Ascending aorta (tissue), 2 donors: ENCODE measurements at regions not wholly inside any gene's neighbourhood (a gene's known extent, or its start where the extent isn't known, plus 50 kb on each side); places are given as distances from the start of the nearest gene placed in this dataset.

Experiments used
- DNase-seq, 2 donors: peaks; one replicate each; pipeline ENCODE4 v3.0.0-alpha.2; 2019; ENCODE audit warnings: low spot score in 2 of 2
- H3K27ac ChIP-seq, 2 donors: fragments of 200-600 bp; sonication (generic); one replicate each; pipeline ENCODE4 v1.5.1; 2016 to 2017; ENCODE audit warnings: mild to moderate bottlenecking in 1 of 2
- H3K27me3 ChIP-seq: fragments of 200-600 bp; sonication (generic); one replicate; pipeline ENCODE4 v1.5.1; 2017
- H3K36me3 ChIP-seq, 2 donors: fragments of 200-600 bp; sonication (generic); one replicate each; pipeline ENCODE4 v1.5.1; 2016
- H3K4me1 ChIP-seq, 2 donors: fragments of 200-600 bp; sonication (generic); one replicate each; pipeline ENCODE4 v1.5.1; 2016 to 2017; ENCODE audit warnings: mild to moderate bottlenecking in 1 of 2
- H3K4me3 ChIP-seq, 2 donors: fragments of 200-600 bp; sonication (generic); one replicate each; pipeline ENCODE4 v1.5.1; 2016 to 2017; ENCODE audit warnings: mild to moderate bottlenecking in 1 of 2
- H3K9me3 ChIP-seq, 2 donors: fragments of 200-600 bp; sonication (generic); one replicate each; pipeline ENCODE4 v1.5.1; 2016
- intact Hi-C: fragments of 100-400 bp; cut with DNase I; formaldehyde crosslinking; loops from one replicate; pipeline ENCODE4 v1.15.1; 2023
- TF ChIP-seq, protein P1 (sequence below), 3 experiments: fragments of 200-600 bp in 2 of 3; fragments of 450-650 bp in 1 of 3; sonication (generic) in 2 of 3; IDR thresholded peaks; one replicate each; pipeline ENCODE4 v1.5.1; 2016 to 2019; ENCODE audit warnings: antibody characterized with exemption in 3 of 3, mild to moderate bottlenecking in 1 of 3, moderate library complexity in 1 of 3

DNA sequence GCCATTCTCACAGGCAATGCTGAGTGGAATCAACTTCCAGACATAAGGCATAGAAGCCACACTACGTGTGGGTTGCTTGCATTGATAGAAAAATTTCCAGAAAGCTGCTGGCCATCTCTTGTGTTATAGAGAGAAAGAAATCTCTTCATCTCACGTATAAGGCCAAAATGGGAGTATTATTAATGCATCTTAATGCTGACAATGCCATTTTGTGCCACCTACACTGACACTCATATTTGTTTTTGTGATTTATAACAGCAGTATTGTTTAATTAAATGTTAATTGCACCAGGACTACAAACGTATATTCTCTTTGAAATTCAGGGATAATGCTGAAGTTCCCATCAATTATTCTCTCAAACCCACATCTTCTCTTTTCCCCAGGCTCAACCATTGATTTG, 56.1 kb upstream of the TMEM132D start:
- Histone ChIP-seq H3K36me3 (no peaks in the 10 kb centered on the region), H3K27me3 (no peaks in the 10 kb centered on the region), H3K4me1 (no peaks in the 10 kb centered on the region), H3K9me3 (no peaks in the 10 kb centered on the region), H3K27ac (no peak overlapping the region), H3K4me3 (no peak overlapping the region)
- intact Hi-C loops, result no loop called here
- TF ChIP-seq, protein P1, sequence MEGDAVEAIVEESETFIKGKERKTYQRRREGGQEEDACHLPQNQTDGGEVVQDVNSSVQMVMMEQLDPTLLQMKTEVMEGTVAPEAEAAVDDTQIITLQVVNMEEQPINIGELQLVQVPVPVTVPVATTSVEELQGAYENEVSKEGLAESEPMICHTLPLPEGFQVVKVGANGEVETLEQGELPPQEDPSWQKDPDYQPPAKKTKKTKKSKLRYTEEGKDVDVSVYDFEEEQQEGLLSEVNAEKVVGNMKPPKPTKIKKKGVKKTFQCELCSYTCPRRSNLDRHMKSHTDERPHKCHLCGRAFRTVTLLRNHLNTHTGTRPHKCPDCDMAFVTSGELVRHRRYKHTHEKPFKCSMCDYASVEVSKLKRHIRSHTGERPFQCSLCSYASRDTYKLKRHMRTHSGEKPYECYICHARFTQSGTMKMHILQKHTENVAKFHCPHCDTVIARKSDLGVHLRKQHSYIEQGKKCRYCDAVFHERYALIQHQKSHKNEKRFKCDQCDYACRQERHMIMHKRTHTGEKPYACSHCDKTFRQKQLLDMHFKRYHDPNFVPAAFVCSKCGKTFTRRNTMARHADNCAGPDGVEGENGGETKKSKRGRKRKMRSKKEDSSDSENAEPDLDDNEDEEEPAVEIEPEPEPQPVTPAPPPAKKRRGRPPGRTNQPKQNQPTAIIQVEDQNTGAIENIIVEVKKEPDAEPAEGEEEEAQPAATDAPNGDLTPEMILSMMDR (IDR thresholded peaks at IDR 0.05), result no peak
- no peak for DNase-seq

- no peak overlapping the region for H3K27ac ChIP-seq
- H3K4me1 ChIP-seq, result no peaks in the 10 kb centered on the region
- H3K4me3 ChIP-seq, result no peak overlapping the region
- no peaks in the 10 kb centered on the region for H3K27me3 ChIP-seq
- no peak for DNase-seq
- H3K9me3 ChIP-seq, result no peaks in the 10 kb centered on the region
- H3K36me3 ChIP-seq, result no peaks in the 10 kb centered on the region
- TF ChIP-seq, protein P1 (IDR thresholded peaks at IDR 0.05), result no peak
- intact Hi-C loops, result no loop called here
Observed at GRCh38 chr12:129961091-129961490, 57.3 kb upstream of the TMEM132D start.

- intact Hi-C loops, result no loop called here
- H3K27ac ChIP-seq, result no peak overlapping the region
- H3K27me3 ChIP-seq, result no peaks in the 10 kb centered on the region
- no peak overlapping the region for H3K4me3 ChIP-seq
- no peaks in the 10 kb centered on the region for H3K9me3 ChIP-seq
- no peaks in the 10 kb centered on the region for H3K36me3 ChIP-seq
- no peaks in the 10 kb centered on the region for H3K4me1 ChIP-seq
- DNase-seq, result no peak
- TF ChIP-seq, protein P1 (IDR thresholded peaks at IDR 0.05), result no peak
Observed at GRCh38 chr12:129961856-129962255, 58.0 kb upstream of the TMEM132D start.

DNA sequence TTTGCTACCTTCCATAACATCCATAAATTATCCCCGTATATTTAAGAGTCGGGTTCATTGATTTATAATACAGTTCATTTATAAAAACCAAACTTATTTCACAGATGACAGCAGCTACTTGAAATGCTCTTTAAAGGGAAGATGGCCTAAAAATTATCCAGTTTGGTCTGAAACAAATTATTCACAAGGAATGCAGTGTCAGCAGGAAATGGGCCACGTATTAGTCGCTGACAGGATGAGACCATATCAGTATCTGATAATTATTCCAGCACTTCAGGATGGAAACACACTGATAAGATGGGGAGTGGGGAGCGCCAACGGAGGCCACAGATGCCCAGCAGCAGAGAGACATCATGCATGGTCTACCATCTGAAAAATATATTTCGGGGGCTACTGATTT, 60.5 kb upstream of the TMEM132D start:
- Histone ChIP-seq H3K4me3 (no peak overlapping the region), H3K4me1 (no peaks in the 10 kb centered on the region), H3K27ac (no peak overlapping the region), H3K36me3 (no peaks in the 10 kb centered on the region), H3K27me3 (no peaks in the 10 kb centered on the region), H3K9me3 (no peaks in the 10 kb centered on the region)
- DNase-seq, result no peak
- TF ChIP-seq, protein P1 (IDR thresholded peaks at IDR 0.05), result no peak
- intact Hi-C loops, result no loop called here

- intact Hi-C loops, result no loop called here
- Histone ChIP-seq H3K4me1 (no peaks in the 10 kb centered on the region), H3K27me3 (no peaks in the 10 kb centered on the region), H3K4me3 (no peak overlapping the region), H3K9me3 (no peaks in the 10 kb centered on the region), H3K36me3 (no peaks in the 10 kb centered on the region), H3K27ac (no peak overlapping the region)
- DNase-seq, result no peak
- TF ChIP-seq, protein P1 (IDR thresholded peaks at IDR 0.05), result no peak
Observed at GRCh38 chr12:129964826-129965457, 61.1 kb upstream of the TMEM132D start.
